HG03025 (cell line): ENCODE measurements at regions not wholly inside any gene's neighbourhood (a gene's known extent, or its start where the extent isn't known, plus 50 kb on each side); places are given as distances from the start of the nearest gene placed in this dataset.
"Not testable (repeated sequence)": the region's sequence is repeated elsewhere in the genome, so short reads cannot be mapped to it uniquely, and the experiment has no call there.

Source experiments
- ATAC-seq: cut with Tn5 transposase; IDR thresholded peaks from one replicate; pipeline ENCODE4 v1.9.1; 2021; ENCODE audit warnings: mild to moderate bottlenecking, moderate library complexity; ENCODE audit not compliant: unreplicated experiment, low FRiP score

DNA sequence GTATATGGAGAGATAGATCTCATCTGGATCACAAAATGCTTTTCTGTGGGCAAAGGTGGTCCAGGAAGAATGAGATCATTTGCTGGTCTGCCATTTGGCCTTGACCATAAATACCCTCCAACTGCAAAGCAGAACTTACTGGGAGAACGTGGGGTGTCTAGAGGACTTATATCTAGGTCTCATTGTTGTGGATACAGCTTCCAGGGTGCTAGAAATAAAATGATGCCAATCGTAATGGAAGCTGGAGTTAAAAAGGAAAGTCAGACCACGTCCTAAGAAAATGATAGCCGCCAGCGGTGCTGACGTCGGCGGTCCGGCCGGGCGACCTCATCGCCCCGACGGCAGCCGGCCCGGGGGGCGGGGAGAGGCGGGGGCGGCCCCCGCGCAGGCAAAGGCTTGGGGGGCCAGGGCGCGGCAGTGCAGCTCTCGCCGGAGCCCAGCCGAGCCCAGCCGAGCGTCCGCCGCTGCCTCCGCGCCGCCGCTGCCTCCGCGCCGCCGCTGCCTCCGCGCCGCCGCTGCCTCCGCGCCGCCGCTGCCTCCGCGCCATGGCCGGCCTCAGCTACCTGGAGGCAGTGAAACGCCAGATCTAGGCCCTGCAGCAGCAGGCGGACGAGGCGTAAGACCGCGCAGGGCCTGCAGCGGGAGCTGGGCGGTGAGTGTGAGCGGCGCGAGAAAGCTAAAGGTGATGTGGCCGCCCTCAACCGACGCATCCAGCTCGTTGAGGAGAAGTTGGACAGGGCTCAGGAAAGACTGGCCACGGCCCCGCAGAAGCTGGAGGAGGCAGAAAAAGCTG, 89.5 kb downstream of the EOMES start:
- peak; percentile 87 for ATAC-seq

DNA sequence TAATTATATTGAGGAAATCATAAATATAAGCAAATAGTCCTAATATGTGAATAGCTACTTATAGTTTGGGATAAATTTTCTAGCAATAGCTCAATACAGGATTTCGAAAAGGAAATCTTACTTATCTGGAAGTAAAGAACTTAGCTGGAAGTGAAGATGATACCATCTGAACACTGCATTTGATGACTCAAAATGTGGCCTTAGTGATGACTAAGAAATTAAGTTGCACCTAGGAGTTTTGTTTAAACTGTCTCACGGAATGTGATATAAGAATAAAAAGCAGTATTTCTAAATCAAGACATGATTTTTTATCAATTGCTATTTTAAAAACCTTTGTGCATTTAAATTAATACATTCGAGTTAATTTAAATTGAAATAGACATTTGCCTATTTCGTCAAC, 91.2 kb downstream of the EOMES start:
- no peak for ATAC-seq

DNA sequence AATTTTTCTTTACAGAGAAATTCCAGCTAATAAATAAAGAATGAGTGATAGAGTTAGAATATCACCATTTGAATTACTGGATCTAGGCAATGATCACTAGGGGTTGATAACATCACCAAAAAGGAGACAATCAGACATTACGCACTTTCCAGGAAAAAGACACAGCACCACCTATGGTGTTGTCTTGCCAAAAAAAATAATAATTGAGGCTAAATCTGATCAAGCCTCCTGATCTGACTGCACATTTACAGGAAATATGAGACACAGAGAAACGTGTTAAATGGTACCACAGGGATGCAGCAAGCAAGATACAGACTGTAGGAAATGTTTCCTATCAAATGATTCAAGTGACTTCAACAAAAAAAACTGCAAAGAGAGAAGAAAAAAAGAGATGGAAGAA, 92.8 kb downstream of the EOMES start:
- no peak for ATAC-seq

DNA sequence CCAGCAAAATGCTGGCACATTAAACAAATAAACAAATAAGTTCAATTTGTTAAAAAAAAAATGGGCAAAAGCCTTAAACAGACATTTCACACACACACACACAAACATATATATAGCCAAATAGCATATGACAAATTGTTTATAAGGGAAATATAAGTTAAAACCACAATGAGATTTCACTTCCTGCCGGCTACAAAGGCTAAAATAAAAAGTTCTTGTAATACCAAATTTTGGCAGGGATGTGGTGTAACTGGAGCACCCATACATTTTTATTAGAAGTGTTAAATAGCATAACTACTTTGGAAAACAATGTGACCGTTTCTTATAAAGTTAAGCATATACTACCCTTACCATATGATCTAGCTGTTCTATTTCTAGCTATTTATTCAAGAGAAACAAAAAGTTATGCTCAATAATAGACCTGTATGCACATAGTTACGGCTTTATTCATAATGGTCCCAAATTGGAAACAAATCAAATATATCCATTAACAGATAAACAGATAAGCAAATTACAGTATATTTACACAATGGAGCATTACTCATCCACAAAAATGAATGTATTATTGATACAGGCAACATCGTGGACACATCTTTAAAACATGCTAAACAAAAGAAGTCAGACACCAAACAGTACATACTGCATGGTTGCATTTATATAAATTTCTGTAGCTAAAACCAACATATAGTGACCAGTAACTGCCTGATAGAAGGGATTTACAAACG, 93.9 kb downstream of the EOMES start:
- no peak for ATAC-seq

DNA sequence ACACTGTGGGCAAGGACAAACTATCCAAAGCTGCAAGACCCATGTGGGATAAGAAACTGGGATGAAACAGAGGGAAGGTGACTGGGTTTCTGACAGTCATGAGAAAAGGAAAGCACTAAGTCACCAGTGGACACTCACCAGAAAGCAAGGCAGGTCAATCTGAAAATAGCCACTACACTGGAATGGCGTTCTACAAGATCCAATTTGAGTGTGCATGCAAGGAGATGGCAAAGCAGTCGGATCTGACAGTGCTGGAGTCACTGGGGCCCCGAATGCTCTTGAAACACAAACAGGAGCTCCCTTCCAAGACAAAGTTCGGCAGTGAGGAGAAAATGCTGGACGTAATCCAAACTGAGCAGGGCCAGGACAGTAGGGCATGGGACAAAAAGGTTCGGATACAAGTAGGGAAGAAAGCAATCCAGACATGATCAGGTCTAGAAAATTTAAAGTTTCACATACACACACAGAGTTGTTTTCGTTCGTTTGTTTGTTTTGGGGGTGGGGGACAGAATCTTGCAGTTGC, 95.5 kb downstream of the EOMES start:
- no peak for ATAC-seq

DNA sequence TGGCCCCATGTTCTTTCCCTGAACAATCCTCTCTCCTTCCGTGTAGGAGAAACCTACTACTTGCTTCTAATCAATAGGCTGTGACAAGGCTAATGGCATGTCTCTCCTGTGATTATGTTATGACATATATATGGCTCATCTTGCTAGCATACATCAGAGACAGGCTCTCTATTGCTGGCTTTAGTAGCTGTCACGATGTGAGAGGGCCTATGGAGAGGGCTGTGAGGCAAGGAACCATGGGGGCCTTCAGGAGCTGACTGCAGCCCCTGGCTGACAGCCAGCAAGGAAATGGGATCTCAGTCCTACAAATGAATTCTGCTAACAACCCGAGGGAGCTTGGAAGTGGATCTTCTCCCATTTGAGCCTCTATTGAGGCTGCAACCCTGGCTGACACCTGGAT, 96.3 kb downstream of the EOMES start:
- ATAC-seq: no peak

DNA sequence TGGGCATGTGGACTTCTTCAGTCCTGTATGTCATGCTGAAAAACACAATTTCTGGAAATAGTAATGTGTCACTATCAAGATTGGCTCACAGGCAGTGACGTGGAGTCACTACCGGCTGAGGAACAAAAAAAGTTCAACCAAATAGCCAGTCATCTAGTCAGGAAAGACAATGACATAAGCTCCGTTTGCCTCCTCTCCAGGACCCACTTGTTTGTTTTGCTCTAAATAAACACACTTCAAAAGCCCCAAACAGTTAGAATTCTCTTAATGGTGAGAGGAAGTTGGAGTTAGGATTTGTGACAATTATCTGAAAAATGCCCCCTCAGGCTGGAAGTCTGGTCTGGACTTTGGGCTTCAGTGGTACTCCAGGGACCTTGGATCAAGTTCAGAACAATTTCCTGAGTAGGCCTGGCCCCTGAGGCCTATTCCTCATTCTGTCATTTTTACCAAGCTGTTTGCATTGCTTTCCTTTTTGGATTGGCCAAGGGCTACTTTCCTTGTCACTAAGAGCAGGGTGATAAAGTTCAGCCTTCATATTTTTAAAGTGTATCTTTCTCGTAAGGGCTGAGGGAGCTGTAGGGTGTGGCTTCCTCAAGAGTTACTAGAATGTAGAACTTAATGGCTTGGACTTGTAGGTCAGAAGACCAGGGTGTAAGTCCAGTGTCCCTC, 98.9 kb downstream of the EOMES start:
- ATAC-seq: no peak

DNA sequence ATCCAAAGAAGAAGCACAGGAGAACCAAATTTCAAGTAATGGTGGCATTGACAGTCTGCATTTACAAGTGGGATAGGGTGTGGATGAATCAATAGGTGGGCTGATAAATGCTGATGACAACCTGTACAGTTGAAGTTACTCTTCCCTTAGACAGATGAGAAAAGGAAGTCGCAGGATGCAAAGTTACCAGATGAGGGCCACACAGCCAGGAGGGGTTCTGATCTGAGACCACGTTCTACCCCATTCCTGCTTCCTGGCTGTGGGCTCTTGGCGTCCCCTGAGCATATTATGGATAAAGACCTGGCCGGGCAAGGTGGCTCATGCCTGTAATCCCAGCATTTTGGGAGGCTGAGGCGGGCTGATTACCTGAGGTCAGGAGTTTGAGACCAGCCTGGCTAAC, 104.6 kb downstream of the EOMES start:
- no peak for ATAC-seq

DNA sequence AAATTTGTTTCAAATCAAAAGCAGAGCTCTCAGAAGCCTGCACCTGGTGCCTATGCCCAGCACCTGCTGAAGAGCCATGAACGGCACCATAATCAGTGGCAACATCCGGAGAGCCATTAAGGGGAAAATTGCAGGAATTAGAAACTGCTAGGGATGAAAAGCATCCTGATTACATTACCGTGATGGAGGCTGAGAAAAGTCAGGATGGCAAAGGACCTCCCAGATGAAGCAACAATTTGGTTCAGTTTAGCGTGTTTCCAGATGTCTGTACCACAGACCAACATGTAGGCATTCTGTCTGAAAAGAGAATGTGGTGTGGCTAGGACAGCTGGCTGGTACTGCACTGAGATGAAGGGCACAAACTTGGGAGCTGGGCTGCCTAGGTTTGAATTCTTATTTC, 106.1 kb downstream of the EOMES start:
- no peak for ATAC-seq

DNA sequence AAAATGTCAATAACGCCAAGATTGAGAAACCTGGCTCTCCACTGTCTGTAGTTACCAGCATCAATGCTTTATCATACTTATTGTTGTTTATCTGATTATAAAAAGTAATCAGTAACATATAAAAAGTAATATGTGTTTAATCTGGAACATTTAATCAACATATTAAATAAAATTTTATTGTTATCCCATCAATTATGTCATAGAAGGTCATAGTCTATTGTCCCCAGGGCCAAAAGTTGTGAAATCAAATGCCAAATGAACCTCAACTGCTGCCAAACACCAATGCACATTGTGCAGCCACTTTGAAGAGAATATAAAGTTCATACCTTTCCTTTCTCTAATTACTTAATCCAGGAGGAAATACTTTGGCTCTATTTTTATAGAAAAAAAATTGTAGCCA, 106.6 kb downstream of the EOMES start:
- no peak for ATAC-seq

DNA sequence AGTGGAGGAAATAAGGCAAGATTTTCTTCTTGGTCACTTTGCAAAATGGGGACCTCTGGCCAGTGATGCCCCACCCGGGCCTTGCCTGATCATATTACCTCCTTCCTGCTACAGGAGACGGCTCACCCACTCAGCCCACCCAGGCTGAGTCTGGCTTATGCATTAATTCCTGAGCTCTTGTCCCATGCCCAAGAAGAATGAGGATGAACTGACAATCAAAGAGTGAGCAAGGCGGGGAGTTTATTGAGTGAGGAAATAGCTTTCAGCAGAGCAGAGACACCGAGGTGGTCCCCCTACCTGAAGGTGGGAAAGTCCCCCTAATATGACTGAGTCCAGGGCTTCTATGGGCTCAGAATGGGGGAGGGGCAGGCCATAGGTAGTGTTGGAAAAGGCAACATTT, 107.5 kb downstream of the EOMES start:
- ATAC-seq: no peak

DNA sequence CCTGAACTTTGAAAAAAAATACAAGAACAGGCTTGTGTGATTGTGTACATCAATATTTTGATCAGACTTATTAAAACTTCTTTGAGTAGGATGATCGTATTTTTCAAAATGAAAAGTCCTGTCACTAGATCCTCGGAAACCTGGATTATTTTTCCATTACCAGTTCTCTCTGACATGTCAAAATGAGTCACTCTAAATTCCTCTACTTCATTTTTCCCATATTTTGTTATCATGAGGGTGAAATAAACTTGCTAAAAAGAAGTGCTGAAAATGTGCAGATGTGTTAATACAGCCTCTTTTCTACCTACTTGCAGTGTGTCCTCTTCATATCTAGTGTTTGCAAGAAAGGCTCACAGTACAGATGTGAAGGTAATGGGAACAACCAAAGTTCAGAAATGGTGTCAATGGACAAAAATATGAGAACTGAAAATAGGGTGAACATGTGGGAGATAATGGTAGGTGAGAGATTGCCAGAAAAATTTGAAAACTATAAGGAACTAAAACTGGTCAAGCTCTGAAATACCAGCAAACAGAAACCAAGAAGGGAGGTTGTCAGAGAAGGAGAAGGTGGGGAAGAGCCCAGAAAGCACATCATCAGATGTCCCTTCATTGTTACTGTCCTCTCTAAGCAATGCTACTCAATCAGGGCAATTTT, 108.2 kb downstream of the EOMES start:
- ATAC-seq: peak; percentile 56

DNA sequence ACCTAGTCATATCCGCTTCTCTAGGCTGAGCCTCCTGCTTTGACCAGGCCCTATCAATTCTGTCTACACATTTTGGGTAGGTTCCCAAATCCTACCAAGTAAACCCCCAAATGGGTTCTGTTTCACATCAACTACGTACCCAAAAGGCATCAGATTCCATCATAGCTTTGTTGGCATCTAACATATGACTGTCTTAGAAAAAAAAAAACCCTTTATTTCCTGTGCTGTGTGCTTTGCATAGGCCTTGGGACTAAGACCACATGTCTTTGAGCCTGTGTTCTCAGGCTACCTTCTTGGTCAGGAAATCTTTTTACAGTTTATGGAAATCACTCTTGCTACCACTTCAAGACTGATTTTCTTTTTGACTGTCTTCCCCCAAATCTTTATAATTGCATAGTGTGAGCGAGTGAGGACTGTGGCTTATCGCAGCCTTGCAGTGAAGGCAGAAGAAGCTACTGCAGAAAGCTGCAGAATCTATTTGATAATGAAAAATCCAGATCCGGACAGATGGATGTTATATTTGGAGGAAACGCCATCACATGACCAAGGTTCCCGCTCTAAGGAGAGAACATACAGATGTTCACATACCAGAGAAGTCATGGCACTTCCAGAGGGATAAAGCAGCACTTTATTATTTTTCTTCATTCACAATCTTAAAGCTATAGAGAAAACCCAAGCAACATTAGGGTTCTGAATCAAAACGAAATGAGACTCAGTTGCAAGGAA, 111.2 kb downstream of the EOMES start:
- ATAC-seq: no peak

DNA sequence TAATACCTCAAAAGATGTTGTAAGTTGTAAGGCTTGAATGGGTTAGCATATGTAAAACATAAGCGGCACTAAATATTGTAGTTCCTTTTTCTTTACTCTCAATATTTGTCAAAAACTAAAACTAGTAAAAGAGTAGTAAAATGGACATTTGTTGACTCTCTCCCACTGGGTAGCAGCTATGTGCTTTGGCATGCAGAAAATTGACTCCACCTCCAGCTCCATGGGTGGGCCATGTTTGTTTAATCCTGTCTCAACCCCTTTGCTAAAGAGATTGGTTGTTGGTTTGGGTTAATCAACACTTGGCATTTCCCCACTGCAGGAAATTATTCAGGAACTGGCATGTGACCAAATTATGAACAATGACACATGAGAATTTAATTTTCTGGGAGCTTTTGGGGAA, 114.8 kb downstream of the EOMES start:
- ATAC-seq: no peak

DNA sequence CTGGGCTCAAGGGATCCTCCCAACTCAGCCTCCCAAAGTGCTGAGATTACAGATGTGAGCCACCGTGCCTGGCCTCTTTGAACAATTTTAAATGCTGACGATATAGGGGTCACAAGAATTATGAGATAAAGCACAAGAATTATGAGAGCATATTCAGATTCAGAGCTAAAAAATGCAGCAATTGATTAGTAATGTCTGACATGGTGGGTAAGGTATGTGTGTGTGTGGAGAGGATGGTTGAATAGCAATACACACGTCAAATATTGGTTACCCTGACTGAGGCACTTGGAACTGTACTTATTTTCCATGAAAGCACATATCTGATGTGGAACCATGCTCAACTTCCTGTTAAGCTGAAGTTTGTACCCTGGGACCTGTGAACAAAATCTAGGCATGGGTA, 115.6 kb downstream of the EOMES start:
- ATAC-seq: no peak

DNA sequence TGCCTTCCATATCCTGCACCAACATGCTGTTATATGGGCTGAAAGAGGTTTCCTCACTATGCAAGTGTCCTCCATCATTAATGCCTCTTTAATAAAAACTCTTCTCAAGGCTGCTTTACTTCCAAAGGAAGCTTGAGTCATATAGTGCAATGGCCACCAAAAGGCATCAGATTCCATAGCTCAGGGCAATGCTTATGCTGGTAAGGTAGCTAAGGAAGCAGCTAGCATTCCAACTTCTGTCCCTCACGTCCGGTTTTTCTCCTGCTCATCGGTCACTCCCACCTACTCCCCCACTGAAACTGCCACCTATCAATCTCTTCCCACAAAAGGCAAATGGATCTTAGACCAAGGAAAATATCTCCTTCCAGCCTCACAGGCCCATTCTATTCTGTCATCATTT, 117.1 kb upstream of the SLC4A7 start:
- not testable (repeated sequence) for ATAC-seq

DNA sequence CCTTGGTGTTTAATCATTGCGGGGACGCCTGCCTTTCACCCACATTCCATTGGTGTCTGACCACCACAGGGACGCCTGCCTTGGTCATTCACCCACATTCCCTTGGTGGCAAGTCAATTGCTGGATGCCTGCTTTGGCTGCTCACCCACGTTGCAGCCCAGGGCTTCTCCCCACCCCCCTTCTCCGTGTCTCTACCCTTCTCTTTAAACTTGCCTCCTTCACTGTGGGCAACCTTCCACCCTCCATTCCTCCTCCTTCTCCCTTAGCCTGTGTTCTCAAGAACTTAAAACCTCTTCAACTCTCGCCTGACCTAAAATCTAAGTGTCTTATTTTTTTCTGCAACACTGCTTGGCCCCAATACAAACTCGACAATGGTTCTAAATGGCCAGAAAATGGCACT, 115.6 kb upstream of the SLC4A7 start:
- ATAC-seq: not testable (repeated sequence)

DNA sequence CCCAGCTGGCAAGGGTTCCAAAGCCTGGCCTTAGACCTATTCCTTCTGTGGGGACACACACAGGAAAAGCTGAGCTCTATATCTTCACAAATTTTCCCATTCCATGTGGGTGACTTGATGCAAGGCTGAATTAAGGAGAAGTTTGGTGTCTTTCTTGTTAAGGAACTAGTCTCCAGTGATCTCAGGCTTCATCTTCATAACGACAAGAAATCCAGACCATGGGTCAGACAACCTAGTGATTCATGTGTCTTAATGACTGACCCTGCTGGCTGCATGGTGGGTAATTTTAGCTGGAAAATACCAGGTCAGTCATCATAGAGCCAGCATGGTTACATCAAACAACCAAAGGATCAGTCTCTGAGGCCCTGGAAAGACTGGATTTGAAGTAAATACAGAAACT, 112.7 kb upstream of the SLC4A7 start:
- no peak for ATAC-seq

DNA sequence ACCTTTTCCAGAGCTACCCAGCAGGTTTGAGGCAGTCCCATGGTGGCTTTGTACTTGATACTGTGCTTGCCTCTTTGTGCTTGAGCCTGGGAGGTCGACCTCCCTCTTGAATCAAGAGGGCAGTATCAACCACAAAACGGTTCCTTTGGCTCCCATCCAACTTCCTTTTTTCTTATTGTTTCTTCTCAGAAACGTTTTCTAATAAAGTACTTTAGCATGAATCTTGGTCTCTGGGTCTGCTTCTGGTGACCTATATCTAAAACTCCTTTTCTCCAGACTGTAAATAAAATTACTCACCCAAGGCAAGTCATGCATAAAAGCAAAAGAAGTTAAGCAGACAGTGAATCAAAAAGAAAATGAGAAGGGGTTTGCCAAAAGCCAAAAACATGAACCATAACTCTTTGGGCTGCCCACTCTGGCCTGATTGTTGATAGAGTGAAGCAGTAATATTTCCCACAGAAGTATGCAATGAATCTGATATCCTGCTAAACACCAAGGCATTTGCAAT, 112.2 kb upstream of the SLC4A7 start:
- ATAC-seq: no peak

DNA sequence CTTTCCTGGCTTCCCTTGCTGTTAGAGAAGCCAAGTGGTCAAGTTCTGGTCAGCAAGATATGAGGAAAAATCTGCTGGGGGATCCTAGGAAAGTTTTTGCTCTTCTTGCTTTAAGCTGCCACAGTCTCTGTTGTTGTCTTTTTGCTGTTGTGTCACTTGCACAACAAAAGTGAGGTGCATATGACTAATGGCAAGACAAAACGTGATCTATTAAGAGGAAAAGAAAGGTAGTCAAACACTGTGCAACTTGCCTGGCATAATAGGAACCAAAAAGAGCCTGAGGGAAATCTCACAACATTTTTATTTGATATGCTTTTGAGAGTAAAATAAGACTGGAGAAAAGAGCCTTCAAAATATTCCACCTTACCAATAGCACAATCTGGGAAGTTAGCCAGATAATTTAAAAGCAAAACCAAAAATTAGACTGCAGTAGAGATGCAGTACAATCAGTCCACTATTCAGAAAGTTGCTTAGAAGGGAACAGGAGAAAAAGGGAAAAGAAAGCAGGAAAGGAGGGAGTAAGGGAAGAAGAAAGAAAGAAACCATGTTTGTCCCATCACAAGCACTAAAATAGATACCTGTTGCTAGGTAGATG, 110.0 kb upstream of the SLC4A7 start:
- ATAC-seq: no peak
